HG02885 (cell line): ENCODE measurements at regions not wholly inside any gene's neighbourhood (a gene's known extent, or its start where the extent isn't known, plus 50 kb on each side); places are given as distances from the start of the nearest gene placed in this dataset.

Source experiments
- ATAC-seq: cut with Tn5 transposase; IDR thresholded peaks from one replicate; pipeline ENCODE4 v1.9.1; 2021; ENCODE audit warnings: mild to moderate bottlenecking; ENCODE audit not compliant: unreplicated experiment, poor library complexity

DNA sequence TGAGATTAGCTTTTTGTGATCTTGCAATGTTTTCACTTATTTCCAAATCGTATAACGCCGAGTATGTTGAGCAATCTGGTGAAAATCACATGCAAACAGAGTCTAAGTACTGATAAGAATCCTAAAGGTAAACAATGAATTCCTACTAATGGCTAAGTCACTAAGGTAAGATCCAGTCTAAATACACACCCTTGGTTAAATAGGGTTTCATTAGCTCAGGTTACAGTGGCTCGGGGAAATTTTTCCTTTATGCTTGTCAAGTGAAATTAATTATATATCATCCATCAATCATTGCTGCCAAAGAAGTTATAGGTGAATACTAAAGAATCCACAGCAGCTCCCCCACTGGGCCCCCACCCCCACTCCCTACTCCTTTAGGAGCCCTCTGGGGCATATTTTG is 139.3 kb downstream of the SOX2 start:
- ATAC-seq: no peak

DNA sequence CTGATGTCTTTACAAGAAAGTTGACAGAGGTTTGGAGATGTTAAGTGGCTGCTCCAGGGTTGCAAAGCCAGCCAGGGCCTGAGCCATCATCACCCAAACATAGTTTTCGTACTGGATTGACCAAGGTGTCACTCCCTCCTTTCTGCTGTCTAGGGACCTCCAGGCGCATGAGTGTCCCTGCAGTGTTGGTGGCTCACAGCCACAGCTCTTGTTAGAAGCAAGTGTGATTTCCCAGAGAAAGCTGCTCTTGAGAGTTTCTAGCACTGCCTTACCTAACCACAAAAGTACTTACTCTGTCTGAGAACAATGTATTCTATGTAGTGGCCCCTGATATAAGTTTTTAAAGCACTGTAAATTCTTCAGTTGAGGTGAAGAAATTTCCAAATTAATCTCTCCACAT is 144.1 kb downstream of the SOX2 start:
- ATAC-seq: no peak

DNA sequence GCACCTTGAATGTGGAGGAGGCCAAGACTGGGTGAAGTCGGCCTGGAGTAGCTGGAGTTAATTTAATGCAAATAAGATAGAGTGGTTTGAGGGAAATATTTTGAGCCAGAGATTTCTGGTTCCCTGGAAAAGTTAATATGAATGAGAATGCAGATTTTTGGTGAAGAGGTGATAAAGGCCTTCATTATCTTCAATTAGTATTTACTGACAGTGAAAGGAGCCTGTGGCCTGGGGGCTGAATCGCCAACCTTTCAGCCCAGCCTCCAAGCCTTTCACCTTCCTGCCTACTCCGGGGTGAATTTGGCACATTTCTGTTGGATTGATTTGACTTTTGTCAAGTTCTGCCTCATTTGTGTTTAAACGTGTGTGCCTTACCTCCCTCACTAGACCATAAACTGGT is 147.8 kb downstream of the SOX2 start:
- no peak for ATAC-seq

DNA sequence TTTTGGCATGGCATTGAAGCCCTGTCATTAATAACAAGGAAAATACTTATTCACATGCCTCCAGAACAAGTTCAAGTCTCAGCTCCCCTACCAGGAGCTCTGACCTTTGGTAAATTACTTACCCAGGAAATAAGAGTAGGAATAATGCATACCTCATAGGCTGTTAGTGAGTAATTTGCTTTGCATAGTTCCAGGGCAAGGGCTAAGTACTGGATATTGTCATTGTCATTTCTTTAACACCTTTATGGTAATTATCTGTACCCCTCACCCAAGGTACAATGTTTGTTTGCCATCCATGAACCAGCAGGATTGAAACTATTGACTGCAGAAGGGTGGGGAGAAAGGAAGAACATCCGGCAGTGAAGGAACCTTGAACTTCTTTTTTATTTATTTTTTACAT is 148.5 kb downstream of the SOX2 start:
- ATAC-seq: no peak

DNA sequence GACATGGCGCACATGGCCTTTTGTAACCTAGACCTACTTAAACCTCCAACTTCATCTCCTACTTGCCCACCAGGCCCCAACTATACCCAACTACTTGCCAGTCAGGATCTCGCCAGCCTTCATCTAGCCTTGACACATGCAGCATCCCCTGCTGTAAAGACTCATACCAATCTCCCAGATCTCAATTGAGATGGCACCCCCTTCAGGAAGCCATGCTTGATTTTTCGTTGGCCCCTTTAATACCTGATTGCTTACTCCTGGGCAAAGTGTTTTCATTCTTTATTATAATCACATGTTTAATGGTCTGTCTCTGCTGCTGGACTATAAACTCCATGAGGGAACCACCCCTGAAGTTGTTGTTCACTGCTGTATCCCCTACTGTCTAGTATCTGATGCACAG is 150.8 kb downstream of the SOX2 start:
- ATAC-seq: no peak

DNA sequence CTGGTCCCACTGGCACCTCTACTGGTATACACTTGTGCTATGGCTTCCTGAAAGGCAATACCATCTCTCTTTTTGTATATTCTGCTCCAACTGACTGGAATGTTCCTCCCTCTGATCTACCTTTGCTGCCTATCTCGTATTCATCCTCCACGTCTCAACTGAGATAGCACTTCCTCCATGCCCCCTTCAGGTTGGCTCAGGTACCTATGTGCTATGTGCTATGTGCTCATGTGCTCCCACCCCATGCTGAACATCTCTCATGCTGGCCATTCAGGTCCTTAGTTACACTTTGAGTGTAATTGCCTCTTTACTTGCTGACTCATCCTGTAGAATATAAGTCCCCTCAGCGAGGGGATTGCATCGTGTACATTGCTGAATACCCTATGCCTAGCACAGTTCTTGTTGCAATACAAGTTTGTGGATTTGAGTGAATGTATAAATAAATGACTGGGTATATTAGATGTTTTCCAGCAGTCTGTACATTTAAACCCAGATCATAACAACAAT is 156.9 kb downstream of the SOX2 start:
- ATAC-seq: no peak

DNA sequence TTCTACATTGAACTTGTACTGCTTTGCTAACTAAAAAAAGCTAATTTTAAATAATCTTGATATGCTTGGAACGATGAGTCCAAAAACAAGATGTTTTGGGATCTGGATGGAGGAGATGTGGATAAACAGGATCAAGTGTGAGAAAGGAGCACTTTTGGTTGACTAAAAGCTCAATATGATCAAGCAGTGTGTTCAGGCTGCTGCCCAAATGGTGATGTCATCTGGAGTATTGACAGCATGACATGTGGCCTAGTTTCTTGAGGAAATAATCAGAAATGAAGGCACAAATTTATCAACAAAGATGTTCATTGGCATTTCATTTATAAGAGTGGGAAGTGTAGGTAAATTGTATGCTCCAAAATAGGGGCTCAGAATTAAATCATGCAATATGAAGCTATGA is 161.2 kb downstream of the SOX2 start:
- ATAC-seq: no peak

DNA sequence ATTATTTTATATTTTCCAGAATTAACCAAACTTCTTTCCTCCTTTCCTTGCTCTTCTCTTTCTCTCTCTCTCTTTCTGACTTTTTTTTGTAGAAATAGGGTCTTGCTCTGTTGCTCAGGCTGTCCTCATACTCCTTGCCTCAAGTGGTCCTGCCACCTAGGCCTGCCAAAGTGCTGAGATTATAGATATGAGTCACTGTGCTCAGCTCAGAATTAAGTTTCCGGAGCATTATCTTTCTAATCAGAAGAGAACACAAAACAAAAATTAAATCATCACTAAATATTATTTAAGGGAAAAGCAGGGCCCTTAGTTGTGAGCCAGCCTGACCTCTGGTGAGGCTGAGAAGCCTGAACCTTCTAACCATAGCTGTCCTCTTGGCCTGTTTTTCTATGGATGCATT is 168.2 kb downstream of the SOX2 start:
- ATAC-seq: no peak

DNA sequence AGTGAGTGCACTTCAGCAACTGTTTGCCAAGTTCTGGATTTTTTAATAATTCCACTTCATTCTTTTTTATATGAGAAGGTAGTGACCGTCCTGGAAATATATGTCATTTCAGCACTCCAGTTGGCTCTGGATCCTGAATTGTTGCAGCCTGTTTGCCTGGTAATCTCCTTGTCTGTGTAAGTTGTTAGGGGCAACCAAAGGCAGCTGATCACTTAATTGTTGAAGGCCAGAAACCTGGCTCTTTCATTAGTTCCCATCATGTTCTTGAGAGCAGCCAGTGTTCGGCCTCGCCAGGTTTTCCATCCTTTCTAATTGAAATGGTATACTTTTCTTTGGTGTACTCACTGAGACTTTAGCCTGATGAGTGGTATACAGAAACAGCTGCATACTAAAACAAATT is 168.6 kb downstream of the SOX2 start:
- ATAC-seq: no peak

DNA sequence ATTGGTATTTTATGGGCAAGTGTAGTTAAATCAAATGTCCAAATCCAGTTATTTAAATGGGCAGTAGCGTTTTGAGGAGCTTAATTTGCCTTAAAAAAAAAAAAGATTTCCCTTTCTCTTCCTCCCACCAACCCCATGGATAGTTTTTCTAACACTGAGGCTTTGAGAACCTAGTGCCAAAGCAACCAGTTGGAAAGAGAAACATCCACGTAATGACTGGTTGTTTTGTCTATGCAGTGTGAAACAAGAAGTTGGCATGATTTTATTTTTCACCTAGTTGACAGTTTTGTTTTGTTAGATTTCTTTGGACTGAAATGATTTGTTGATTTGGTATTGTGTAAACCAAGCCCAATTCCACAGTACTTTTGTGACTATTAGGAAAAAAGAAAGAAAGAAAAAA is 170.0 kb downstream of the SOX2 start:
- ATAC-seq: no peak

DNA sequence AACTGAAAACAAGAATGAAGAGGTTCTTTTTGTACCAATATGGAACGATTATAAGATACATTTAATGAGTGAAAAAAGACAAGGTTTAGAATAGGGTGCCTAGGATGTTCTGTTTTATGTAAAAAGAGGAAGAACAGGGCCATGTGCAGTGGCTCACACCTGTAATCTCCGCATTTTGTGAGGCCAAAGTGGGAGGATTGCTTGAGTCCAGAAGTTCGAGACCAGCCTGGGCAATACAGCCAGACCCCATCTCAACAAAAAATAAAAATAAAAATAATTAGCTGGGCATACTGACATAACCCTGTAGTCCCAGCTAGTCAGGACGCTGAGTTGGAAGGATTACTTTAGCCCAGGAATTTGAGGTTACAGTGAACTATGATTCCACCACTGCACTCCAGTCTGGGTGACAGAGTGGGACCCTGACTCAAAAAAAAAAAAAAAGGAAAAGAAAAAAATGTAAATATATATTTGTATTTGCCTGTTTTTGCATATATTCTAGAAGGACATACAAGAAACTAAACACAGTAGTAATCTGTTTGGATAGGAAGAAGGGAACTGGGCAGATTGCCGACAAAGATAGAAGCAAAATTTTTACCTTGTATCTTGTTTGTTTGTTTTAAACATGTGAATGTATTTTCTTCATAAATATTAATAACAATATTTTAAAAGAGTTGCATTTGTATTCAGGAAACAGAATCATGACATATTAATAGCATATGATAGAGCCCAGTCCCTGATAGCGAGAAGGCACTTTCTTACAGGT is 174.3 kb downstream of the SOX2 start:
- no peak for ATAC-seq

DNA sequence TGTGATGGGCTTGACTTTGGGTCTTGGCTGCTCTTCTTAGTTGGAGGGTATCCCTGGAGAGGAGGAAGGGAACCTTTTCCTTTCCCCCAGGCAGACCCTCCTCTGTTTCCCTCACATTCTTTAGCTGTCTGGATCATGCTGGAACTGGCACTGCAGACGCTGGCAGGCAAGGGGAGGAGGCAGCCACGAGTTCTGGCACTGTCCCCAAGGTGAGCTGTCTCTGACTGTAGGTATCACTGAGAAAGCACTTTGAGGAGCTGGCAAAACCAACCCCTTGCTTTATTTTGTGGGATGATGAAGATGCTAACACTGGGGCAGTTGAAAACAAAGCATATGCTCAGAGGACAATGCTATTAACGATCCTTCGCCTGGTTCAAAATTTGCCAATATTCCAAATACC is 175.0 kb downstream of the SOX2 start:
- no peak for ATAC-seq

DNA sequence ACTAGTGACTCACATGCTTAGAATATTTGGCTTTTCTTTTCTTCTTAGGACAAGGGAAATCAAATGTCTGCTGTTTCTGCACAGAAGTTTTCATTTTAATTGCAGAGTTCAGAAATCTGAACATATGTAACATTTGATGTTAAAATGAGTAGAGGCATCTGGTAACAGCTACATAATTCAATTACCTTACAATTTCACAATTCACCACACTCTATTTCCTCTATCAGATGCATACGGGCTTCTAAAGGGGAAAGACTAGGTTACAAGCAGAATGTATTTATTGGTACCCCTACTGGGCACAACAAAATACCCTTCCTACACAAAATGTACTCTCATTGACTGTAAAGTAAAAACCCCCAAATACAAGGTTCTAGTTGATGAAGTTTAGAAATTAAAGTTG is 176.0 kb downstream of the SOX2 start:
- no peak for ATAC-seq

DNA sequence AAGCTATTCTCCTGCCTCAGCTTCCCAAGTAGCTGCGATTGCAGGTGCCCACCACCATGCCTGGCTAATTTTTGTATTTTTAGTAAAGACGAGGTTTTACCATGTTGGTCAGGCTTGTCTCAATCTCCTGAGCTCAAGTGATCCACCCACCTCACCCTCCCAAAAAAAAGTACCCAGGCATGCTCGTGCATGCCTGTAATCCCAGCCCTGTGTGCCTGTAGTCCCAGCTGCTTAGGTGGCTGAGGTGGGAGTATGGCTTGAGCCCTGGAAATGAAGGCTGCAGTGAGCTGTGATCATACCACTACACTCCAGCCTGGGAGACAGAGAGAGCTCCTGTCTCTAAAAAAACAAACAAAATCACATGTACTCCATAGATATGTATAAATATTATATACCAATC is 176.5 kb downstream of the SOX2 start:
- ATAC-seq: no peak

DNA sequence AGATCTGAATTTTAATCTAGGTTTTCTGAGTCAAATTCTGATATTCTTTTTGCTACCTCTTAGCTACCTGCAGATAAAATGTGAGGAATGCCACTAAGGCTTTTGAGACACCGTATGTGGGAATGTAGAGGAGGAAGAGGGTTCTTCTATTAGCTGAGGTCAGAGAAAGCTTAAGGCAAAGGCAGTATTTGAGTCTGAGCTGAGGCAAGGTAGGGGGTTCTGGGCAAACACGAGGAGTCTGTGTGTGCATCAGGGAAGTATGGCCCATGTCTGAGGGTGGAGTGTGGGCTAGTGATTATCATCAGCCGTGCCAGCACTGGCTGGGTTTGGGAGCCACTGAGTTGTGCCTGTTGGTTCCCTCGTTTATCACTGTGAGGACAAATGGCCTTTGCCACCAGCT is 181.1 kb downstream of the SOX2 start:
- no peak for ATAC-seq

DNA sequence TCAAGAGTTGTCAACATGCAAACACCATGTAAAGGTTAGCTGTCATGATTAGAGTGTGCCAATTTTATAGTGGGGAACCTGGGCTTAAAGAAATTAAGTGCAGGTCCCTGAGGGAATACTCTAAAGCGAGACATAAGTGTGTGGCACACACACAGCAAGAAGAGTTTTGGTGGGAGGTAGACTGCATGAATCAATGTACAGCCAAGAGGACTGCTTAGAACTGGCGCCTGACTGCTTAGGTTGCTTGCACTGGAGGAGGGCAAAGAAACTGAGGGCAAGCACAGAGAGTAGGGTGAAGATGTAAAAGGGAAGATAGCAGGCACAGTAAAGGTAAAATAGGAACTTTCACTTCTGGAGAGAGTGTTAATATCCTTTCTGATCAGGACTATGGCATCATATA is 184.9 kb downstream of the SOX2 start:
- ATAC-seq: no peak

DNA sequence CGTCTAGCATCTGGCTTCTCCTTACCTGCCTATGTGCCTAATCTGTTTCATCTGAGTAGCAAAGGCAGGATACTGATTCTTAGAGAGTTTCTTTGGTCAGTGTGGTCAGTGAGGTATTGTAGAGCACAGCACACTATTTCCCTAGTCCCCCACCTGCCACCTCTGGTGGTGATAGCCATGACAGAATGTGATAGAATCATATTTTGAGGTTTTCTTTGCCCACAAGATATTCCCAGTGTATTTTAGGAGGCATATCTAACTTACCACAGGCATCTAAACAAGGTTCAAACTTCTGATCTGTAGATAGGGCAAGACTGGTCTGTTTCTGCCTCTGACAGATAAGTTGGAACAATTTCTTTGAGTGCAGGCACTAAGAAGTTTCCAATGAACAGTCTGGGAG is 188.0 kb downstream of the SOX2 start:
- peak; percentile 55 for ATAC-seq

DNA sequence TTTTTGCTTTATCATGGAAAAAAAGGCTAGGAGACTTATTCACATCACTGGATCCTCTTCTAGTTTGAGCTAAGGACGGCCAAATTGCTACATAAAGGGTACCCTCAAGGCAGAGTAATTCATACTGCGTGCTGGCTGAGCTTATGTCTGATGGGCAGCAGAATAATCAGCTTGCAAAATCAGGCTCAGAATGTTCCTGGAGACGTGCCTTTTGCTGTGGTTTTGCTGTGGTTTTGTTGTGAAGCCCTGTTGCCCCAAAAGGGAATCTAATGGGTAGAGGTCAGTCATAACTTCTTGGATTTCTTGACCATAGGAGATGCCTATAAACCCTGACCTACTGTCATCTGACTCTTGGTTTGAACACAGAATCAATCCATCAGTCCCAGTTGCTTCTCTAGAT is 189.9 kb downstream of the SOX2 start:
- ATAC-seq: no peak

DNA sequence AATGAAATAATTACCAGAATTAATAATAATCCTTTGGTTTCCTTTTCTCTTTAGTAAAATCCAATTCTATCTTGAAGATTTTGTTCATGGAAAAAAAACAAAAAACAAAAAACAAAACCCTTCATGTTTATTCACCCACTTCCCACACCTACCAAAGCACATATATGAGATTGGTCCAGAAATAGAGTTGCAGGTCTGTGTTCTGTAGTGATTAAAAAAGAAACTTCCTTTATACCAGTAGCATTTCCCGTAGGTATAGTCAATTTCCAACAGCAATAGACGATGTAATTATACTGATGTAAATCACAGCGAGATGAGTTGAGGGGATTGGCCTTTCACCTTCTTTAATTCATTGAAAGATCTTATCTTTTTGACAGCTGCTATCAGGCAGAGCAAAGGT is 194.6 kb downstream of the SOX2 start:
- ATAC-seq: peak; percentile 67

DNA sequence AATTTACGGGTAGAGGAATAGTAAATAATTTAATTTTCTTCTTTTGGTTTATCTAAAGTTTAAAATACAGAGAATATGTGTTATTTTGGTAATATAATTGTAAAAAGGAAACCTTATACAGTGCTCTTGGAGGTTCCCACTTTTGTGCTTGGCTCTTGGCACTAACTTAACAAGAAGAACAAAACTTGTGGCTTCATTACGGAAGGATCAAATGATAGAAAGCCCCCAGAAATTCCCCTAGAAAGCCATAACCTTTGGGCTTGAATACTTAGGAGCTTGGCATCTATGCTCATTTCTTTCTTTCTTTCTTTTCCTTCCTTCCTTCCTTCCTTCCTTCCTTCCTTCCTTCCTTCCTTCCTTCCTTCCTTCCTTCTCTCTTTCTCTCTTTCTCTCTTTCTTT is 197.5 kb downstream of the SOX2 start:
- no peak for ATAC-seq

DNA sequence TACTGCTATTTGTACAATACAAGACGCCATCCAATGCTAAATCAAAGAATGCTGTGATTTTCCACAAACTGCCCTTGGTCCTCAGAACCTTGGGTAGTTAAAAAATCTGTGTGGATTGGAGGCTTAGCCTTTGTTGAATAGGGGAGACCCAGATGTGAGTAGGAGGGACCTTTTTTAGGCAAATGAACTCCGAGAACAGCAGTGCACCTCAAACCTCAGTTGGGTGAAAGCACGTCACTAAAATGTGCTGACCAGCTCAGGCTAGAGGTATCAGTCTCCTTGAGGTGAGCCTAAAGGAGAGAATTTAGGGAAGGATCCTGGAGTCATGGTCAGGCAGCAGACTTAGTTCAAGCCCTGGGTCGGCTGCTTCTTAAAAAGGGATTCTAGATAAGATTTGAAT is 200.7 kb downstream of the SOX2 start:
- ATAC-seq: peak; percentile 77

DNA sequence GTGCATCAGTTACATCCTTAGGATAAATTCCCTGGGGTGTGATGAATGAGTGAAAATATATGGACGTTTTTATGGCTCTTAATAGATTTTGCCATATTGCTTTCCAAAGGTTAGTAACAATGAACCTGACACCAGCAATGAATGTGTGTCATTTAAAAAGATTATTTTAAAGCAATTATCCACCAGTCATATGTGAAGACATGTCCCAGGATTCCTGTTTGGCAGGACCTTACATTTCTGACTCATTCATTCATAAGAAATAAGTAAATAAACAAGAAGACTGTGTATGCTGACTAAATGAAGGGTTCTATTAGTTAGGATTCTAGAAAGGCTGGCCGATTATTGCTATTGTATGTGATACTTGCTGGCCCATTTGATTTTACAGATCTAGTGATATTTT is 201.5 kb downstream of the SOX2 start:
- ATAC-seq: no peak

DNA sequence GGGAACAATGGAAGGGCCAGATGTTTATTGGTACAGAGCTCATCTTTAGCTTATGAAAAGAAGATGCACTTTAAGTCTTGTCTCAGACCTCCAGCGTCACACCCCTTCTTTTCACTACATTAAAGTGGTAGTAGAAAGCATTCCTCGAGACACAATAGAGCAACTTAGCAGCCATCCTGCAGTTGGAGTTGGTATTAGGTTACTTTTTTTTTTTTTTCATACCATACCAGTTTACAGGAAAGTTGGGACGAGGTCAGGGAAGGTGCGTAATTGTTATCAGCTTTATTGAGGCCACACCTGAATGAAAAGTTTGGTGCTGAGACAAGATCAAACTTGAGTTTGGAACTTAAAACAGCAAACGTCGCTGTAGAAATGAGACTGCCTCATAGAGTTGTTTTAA is 203.8 kb downstream of the SOX2 start:
- no peak for ATAC-seq
